Endometrium (tissue), 2 donors: ENCODE measurements at regions not wholly inside any gene's neighbourhood (a gene's known extent, or its start where the extent isn't known, plus 50 kb on each side); places are given as distances from the start of the nearest gene placed in this dataset.
A peak's percentile ranks its signal among the peaks of the same experiment; 100 is the strongest.

Experiments
- FAIRE-seq: peaks from 2 replicates; lab custom pipeline; 2012; peaks lifted over from hg19 to GRCh38; lab: Jason Lieb, UNC
- donor health status: control.
- donor health status: control.

- FAIRE-seq = peak; percentile 35
These were observed 292.6 kb upstream of the MARCKS start for GRCh38 chr6:113564371-113565171.

- no peak for FAIRE-seq
These were observed 291.8 kb upstream of the MARCKS start for GRCh38 chr6:113565306-113565705.

GRCh38 chr6:113570161-113570560 is 287.0 kb upstream of the MARCKS start:
- no peak for FAIRE-seq

GRCh38 chr6:113570641-113571040 is 286.5 kb upstream of the MARCKS start:
- FAIRE-seq = no peak

GRCh38 chr6:113574147-113574546 is 283.0 kb upstream of the MARCKS start:
- no peak for FAIRE-seq

- FAIRE-seq = no peak
These were observed 280.8 kb upstream of the MARCKS start for GRCh38 chr6:113576310-113576709.

- no peak for FAIRE-seq
These were observed 278.5 kb upstream of the MARCKS start for GRCh38 chr6:113578691-113579090.

GRCh38 chr6:113584767-113585166 is 272.4 kb upstream of the MARCKS start:
- FAIRE-seq = no peak

GRCh38 chr6:113585246-113585645 is 271.9 kb upstream of the MARCKS start:
- FAIRE-seq = no peak

- no peak for FAIRE-seq
These were observed 270.6 kb upstream of the MARCKS start for GRCh38 chr6:113586413-113587077.

GRCh38 chr6:113587078-113587699 is 270.0 kb upstream of the MARCKS start:
- no peak for FAIRE-seq

- FAIRE-seq = no peak
These were observed 268.5 kb upstream of the MARCKS start for GRCh38 chr6:113588646-113589045.

GRCh38 chr6:113591896-113592827 is 265.0 kb upstream of the MARCKS start:
- FAIRE-seq = peak; percentile 59

- no peak for FAIRE-seq
These were observed 262.4 kb upstream of the MARCKS start for GRCh38 chr6:113594726-113595125.

- FAIRE-seq = peak; percentile 98
These were observed 261.2 kb upstream of the MARCKS start for GRCh38 chr6:113595911-113596376.

GRCh38 chr6:113596387-113597230 is 260.5 kb upstream of the MARCKS start:
- FAIRE-seq = peak; percentile 59

GRCh38 chr6:113597231-113597583 is 259.9 kb upstream of the MARCKS start:
- FAIRE-seq = no peak

GRCh38 chr6:113598786-113599185 is 258.4 kb upstream of the MARCKS start:
- FAIRE-seq = no peak

GRCh38 chr6:113599444-113599843 is 257.7 kb upstream of the MARCKS start:
- FAIRE-seq = no peak

- FAIRE-seq = no peak
These were observed 256.4 kb upstream of the MARCKS start for GRCh38 chr6:113600551-113601339.
